Esophagus squamous epithelium (tissue), 5 donors: ENCODE measurements at regions not wholly inside any gene's neighbourhood (a gene's known extent, or its start where the extent isn't known, plus 50 kb on each side); places are given as distances from the start of the nearest gene placed in this dataset.

Experiments
- DNase-seq: peaks from one replicate; lab custom pipeline; 2025; lab: John Stamatoyannopoulos, UW
- H3K27ac ChIP-seq, 4 donors: fragments of 200-600 bp; sonication (generic); one replicate each; pipeline ENCODE4 v1.5.1; 2016 to 2019; ENCODE audit warnings: mild to moderate bottlenecking in 1 of 4
- H3K27me3 ChIP-seq, 4 donors: fragments of 200-600 bp; sonication (generic); 1 replicate in 3 of 4; 2 replicates in 1 of 4; pipeline versions ENCODE4 v1.5.1 to v1.6.0; 2017 to 2021; ENCODE audit warnings: antibody characterized with exemption in 1 of 4
- H3K36me3 ChIP-seq, 3 donors: fragments of 200-600 bp; sonication (generic); one replicate each; pipeline ENCODE4 v1.5.1; 2016 to 2019
- H3K4me1 ChIP-seq, 3 donors: fragments of 200-600 bp; sonication (generic); one replicate each; pipeline ENCODE4 v1.5.1; 2017 to 2019
- H3K4me3 ChIP-seq, 4 donors: fragments of 200-600 bp; sonication (generic); 1 replicate in 3 of 4; 2 replicates in 1 of 4; pipeline ENCODE4 v1.5.1; 2016 to 2019; ENCODE audit warnings: mild to moderate bottlenecking in 2 of 4, moderate library complexity in 1 of 4
- H3K9me3 ChIP-seq, 3 donors: fragments of 200-600 bp; sonication (generic); one replicate each; pipeline ENCODE4 v1.5.1; 2016 to 2019
- POLR2A ChIP-seq, 4 donors: fragments of 450-650 bp; IDR thresholded peaks; one replicate each; pipeline ENCODE4 v1.6.1; 2017; ENCODE audit warnings: antibody characterized with exemption in 4 of 4, mild to moderate bottlenecking in 4 of 4, moderate library complexity in 3 of 4
- WGBS, 2 donors: methylation state at CpG; one replicate each; pipeline ENCODE4 v1.1.5; 2018; 5-methylcytosine and 5-hydroxymethylcytosine counted together
- intact Hi-C: fragments of 100-400 bp; cut with DNase I; formaldehyde crosslinking; loops from one replicate; pipeline ENCODE4 v1.15.0; 2022
- TF ChIP-seq, protein P1 (sequence below), 6 experiments: fragments of 450-650 bp in 4 of 6; fragments of 200-600 bp in 2 of 6; sonication (generic) in 2 of 6; IDR thresholded peaks; one replicate each; pipeline ENCODE4 v1.5.1; 2016 to 2019; ENCODE audit warnings: antibody characterized with exemption in 6 of 6, mild to moderate bottlenecking in 4 of 6, moderate library complexity in 4 of 6
- donor health status: DM: yes; HTN: yes; CAD: no.

DNA sequence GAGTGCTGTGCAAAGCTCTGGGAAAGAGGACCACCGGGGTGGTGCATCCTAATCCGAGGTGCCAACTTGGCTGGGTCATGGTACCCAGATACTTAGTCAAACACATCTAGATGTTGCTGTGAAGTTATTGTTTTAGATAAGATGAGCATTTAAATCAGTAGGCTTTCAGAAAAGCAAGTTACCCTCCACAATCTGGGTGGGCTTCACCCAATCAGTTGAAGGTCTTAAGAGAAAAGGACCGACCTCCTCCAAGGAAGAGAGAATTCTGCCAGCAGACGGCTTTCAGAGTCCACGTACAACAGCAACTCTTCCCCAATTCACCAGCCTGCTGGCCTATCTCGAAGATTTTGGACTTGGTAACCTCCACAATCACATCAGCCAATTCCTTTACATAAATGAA, 338.1 kb downstream of the C16orf95 start:
- WGBS, 2 donors = 85 to 88% methylated on average over 6 of the region's 6 CpGs
- H3K4me1 ChIP-seq = no peaks in the 10 kb centered on the region
- H3K27me3 ChIP-seq = peaks cover 0 to 6% (median 0%) of the 10 kb centered on the region in 4 donors
- no peaks in the 10 kb centered on the region for H3K9me3 ChIP-seq
- no peak for DNase-seq
- no peaks in the 10 kb centered on the region for H3K36me3 ChIP-seq
- H3K4me3 ChIP-seq = no peak overlapping the region
- H3K27ac ChIP-seq = no peak overlapping the region
- intact Hi-C loops = no loop called here
- no peak for TF ChIP-seq POLR2A (IDR thresholded peaks at IDR 0.05)
- TF ChIP-seq, protein P1, sequence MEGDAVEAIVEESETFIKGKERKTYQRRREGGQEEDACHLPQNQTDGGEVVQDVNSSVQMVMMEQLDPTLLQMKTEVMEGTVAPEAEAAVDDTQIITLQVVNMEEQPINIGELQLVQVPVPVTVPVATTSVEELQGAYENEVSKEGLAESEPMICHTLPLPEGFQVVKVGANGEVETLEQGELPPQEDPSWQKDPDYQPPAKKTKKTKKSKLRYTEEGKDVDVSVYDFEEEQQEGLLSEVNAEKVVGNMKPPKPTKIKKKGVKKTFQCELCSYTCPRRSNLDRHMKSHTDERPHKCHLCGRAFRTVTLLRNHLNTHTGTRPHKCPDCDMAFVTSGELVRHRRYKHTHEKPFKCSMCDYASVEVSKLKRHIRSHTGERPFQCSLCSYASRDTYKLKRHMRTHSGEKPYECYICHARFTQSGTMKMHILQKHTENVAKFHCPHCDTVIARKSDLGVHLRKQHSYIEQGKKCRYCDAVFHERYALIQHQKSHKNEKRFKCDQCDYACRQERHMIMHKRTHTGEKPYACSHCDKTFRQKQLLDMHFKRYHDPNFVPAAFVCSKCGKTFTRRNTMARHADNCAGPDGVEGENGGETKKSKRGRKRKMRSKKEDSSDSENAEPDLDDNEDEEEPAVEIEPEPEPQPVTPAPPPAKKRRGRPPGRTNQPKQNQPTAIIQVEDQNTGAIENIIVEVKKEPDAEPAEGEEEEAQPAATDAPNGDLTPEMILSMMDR (IDR thresholded peaks at IDR 0.05) = no peak

DNA sequence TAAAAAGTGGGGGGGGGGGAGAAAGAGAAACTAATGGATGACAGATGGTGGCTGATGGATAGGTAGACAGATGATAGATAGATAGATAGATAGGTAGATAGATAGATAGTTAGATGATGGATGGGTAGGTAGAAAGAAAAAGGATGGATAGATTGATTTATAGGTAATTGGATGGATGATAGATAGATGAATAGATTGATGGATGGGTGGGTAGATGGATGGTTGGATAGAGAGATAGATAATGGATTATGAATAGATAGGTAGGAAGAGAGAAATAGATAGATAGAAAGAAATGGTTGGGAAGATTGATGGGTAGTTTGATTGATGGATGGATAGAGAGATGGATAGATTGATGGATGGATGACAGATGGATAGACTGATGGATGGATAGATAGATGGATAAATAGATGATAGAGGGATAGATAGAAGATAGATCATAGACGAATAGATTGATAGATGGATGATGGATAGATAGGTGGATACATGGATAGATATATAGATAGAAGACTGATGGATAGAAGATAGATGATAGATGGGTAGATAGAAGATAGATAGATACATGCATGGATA, 337.1 kb downstream of the C16orf95 start:
- WGBS, 2 donors = 83 to 84% methylated on average over 1 of the region's 1 CpG
- no peak for DNase-seq
- no peak for TF ChIP-seq POLR2A (IDR thresholded peaks at IDR 0.05)
- TF ChIP-seq, protein P1 (IDR thresholded peaks at IDR 0.05) = no peak
- H3K36me3 ChIP-seq = no peaks in the 10 kb centered on the region
- no peak overlapping the region for H3K27ac ChIP-seq
- H3K4me3 ChIP-seq = no peak overlapping the region
- no peaks in the 10 kb centered on the region for H3K4me1 ChIP-seq
- intact Hi-C loops = no loop called here
- H3K27me3 ChIP-seq = peaks cover 0 to 6% (median 0%) of the 10 kb centered on the region in 4 donors
- H3K9me3 ChIP-seq = no peaks in the 10 kb centered on the region

DNA sequence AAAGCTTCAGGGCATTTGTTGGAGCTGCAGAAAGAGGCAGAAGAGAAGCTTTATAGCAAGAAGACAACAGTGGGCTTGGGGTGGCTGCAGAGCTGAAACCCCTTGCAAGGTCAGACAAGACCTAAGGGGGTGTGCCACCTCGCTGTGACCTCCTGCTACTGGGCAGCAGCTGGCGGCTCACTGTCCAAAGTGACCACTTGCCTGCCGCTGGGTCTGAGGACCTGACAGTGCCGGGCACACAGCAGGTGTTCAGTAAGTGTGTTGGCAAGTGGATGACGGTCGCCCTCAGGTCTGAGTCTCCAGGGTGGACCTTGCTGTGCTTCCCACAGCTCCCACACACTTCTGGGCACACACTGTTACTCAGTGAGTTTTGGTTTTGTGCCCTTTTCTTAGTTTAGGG, 336.5 kb downstream of the C16orf95 start:
- TF ChIP-seq, protein P1 (IDR thresholded peaks at IDR 0.05) = no peak
- peaks cover 0 to 6% (median 0%) of the 10 kb centered on the region in 4 donors for H3K27me3 ChIP-seq
- 70 to 74% methylated on average over 5 to 6 of the region's 6 CpGs for WGBS, 2 donors
- H3K4me3 ChIP-seq = no peak overlapping the region
- intact Hi-C loops = no loop called here
- no peaks in the 10 kb centered on the region for H3K4me1 ChIP-seq
- H3K36me3 ChIP-seq = no peaks in the 10 kb centered on the region
- H3K27ac ChIP-seq = no peak overlapping the region
- DNase-seq = no peak
- no peaks in the 10 kb centered on the region for H3K9me3 ChIP-seq

DNA sequence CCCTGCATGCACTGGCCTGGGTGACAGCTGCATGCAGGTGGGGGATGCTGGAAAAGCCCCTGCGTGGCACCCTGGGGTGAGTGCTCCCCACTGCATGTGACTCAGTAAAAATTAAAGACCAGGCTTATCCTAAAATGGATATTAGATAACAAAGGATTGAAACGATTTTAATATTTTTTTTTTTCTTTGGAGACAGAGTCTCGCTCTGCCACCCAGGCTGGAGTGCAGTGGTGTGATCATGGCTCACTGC, 334.9 kb downstream of the C16orf95 start:
- Histone ChIP-seq H3K4me1 (no peaks in the 10 kb centered on the region), H3K27me3 (peaks cover 0 to 6% (median 0%) of the 10 kb centered on the region in 4 donors), H3K27ac (no peak overlapping the region), H3K4me3 (no peak overlapping the region), H3K9me3 (no peaks in the 10 kb centered on the region), H3K36me3 (no peaks in the 10 kb centered on the region)
- intact Hi-C loops = no loop called here
- no peak for DNase-seq
- TF ChIP-seq, protein P1 (IDR thresholded peaks at IDR 0.05) = no peak
- no peak for TF ChIP-seq POLR2A (IDR thresholded peaks at IDR 0.05)
- 53 to 61% methylated on average over 3 of the region's 3 CpGs for WGBS, 2 donors

DNA sequence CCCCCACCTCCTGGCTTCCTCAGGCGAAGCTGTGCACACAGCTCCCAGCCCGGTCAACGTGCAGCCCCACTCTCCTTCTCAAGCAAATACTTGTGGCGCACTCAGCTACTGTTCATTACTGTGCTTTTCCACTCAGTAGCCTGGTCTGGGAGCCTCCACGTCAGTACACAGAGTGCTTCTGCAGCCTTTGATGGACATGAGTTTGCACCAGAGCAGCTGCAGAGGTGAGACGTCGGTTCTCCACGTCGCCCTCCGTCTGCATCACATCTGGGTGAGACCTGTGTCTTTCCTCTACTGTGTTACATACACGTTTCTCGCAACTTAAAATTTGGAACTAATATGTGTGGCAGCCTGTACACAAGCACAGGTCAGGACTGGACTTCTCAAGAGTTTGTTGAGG, 334.3 kb downstream of the C16orf95 start:
- intact Hi-C loops = no loop called here
- no peak overlapping the region for H3K27ac ChIP-seq
- 74% methylated on average over 11 of the region's 12 CpGs for WGBS, 2 donors
- peaks cover 0 to 6% (median 0%) of the 10 kb centered on the region in 4 donors for H3K27me3 ChIP-seq
- no peaks in the 10 kb centered on the region for H3K9me3 ChIP-seq
- DNase-seq = no peak
- no peak overlapping the region for H3K4me3 ChIP-seq
- H3K4me1 ChIP-seq = no peaks in the 10 kb centered on the region
- no peaks in the 10 kb centered on the region for H3K36me3 ChIP-seq
- TF ChIP-seq, protein P1 (IDR thresholded peaks at IDR 0.05) = no peak
- no peak for TF ChIP-seq POLR2A (IDR thresholded peaks at IDR 0.05)
